ENCODE measurements at regions not wholly inside any gene's neighbourhood (a gene's known extent, or its start where the extent isn't known, plus 50 kb on each side); places are given as distances from the start of the nearest gene placed in this dataset.

DNA sequence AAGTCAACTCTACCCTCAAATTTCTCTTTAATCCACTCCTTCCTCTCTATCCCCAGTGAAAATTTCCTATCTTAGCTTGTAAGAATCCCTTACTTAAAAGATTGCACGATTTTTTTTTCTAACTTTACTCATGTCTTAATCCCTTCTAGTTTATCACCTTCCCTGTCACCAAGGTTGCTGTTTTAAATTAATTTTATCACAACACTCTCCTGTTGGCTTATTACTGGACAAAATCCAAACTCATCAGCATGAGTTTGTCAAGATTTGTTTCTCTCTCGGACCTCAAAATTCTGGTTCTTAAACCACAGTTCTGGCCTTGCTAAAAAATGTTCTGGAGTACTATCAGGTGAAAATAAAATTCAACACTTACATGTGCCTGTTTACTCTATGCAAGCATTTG, 959.1 kb upstream of the SLC10A2 start:
- H3K36me3 Mint-ChIP-seq (ENCODE audit: low read depth): no peaks in the 10 kb centered on the region
- no peaks in the 10 kb centered on the region for H3K27me3 Mint-ChIP-seq (ENCODE audit: low read depth)
- no peak for DNase-seq
- POLR2A ChIA-PET: no interaction called here
- H3K27ac Mint-ChIP-seq: no peak overlapping the region
- ATAC-seq: no peak
- peaks cover 4% of the 10 kb centered on the region for H3K9me3 Mint-ChIP-seq (ENCODE audit: insufficient read depth)
- H3K4me1 Mint-ChIP-seq (ENCODE audit: low read depth): no peaks in the 10 kb centered on the region
- CTCF ChIA-PET: no interaction called here
- H3K4me3 Mint-ChIP-seq: no peak overlapping the region

DNA sequence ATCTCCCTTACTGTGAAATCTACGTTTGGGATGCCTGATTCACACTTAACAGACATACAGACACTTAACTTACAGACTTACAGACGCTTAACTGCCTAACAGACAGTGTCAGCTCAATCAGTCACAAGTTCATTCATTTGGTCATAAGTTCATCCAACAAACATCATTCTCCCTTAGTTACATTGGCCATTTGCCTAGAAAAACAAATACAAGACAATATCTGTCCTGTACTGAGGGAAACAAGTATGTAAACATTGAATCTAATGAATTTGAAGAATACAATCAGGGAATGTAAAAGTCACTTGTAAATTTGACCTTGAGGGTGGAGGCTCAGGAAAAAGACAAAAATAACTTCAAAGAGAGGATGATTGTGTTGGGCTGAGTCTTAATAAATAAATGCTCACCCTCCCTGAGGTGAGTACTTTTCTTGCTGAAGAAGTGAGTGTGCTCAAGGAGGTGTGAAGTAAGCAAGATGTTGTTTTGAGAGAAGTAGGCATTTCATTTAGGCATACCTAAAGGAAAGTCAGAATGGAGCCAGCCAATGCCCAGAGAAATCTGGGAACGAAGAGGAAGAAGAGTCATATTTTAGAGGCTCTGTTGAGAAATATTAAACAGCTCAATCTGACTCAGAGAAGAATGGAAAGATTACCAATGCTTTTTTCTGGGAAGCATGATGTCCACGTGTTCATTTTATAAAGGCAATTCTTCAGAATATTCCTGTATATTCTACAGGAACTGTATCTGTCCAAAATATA, 958.4 kb upstream of the SLC10A2 start:
- H3K9me3 Mint-ChIP-seq (ENCODE audit: insufficient read depth): peaks cover 4% of the 10 kb centered on the region
- CTCF ChIA-PET: no interaction called here
- H3K36me3 Mint-ChIP-seq (ENCODE audit: low read depth): no peaks in the 10 kb centered on the region
- POLR2A ChIA-PET: no interaction called here
- no peaks in the 10 kb centered on the region for H3K27me3 Mint-ChIP-seq (ENCODE audit: low read depth)
- ATAC-seq (no peak), DNase-seq (no peak)
- H3K27ac Mint-ChIP-seq: no peak overlapping the region
- H3K4me3 Mint-ChIP-seq: no peak overlapping the region
- H3K4me1 Mint-ChIP-seq (ENCODE audit: low read depth): no peaks in the 10 kb centered on the region

- H3K9me3 Mint-ChIP-seq (ENCODE audit: insufficient read depth): peaks cover 8% of the 10 kb centered on the region
- H3K4me3 Mint-ChIP-seq: no peak overlapping the region
- CTCF ChIA-PET: no interaction called here
- no peak overlapping the region for H3K27ac Mint-ChIP-seq
- H3K27me3 Mint-ChIP-seq (ENCODE audit: low read depth): no peaks in the 10 kb centered on the region
- no peaks in the 10 kb centered on the region for H3K36me3 Mint-ChIP-seq (ENCODE audit: low read depth)
- DNase-seq (no peak), ATAC-seq (no peak)
- POLR2A ChIA-PET: no interaction called here
- H3K4me1 Mint-ChIP-seq (ENCODE audit: low read depth): no peaks in the 10 kb centered on the region
These were observed 955.7 kb upstream of the SLC10A2 start for GRCh38 chr13:104021806-104022397.

DNA sequence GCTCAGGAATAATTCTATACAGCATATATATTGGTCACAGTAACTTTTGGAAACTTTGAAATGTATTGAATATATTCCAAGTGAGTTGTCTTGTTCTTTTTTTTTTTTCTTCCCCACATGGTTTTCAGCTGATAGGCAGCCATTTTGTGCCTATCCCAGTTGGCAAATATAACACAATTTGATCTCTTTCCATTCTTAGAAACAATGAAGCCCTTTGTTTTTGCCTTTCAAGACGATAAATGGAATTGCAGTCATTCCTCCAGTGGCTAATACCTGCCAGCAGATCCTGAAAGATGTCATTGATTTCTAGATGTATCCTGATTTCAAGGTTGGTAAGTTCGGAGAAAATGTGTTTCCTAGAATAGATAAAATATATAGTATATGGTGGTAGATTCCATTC, 951.1 kb upstream of the SLC10A2 start:
- H3K36me3 Mint-ChIP-seq (ENCODE audit: low read depth): no peaks in the 10 kb centered on the region
- ChIA-PET POLR2A (no interaction called here), CTCF (no interaction called here)
- no peaks in the 10 kb centered on the region for H3K4me1 Mint-ChIP-seq (ENCODE audit: low read depth)
- DNase-seq (no peak), ATAC-seq (no peak)
- H3K4me3 Mint-ChIP-seq: no peak overlapping the region
- no peak overlapping the region for H3K27ac Mint-ChIP-seq
- H3K27me3 Mint-ChIP-seq (ENCODE audit: low read depth): no peaks in the 10 kb centered on the region
- H3K9me3 Mint-ChIP-seq (ENCODE audit: insufficient read depth): peaks cover 8% of the 10 kb centered on the region

DNA sequence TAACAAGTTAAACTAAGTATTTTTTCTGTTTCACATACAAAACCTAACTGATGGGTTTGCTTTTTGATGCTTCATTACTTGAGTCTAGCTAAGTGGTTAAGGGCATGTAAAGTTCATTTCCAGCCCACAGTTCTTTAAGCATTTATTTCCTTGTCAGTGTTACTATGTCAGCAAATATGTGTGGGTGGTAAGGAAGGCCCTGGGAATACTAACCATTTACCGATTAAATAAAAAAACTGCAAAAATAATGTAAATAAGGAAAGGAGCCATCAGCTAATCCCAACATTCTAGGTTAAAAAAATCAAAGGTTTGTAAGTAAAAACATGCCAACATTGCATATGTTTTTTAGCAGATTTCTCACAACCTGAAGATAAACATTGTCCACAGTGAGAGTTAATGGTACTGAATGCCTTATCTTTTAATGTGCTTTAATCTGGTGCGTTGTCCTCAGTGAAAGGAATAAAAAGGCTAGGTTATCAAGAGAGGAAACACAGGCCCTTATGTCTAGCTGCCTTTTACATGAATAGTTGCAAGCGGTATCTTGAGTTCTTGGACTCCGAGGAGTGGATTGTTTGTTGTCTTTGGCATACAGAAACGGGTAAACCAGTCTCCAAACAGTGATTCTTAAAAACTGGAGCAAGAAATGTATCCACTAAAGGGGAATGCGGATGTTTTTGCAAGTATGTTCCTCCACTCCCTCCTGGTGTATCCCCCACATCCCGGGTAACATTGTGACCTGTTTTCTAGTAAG, 949.6 kb upstream of the SLC10A2 start:
- no peaks in the 10 kb centered on the region for H3K36me3 Mint-ChIP-seq (ENCODE audit: low read depth)
- no peak overlapping the region for H3K27ac Mint-ChIP-seq
- ChIA-PET CTCF (no interaction called here), POLR2A (no interaction called here)
- DNase-seq: no peak
- peaks cover 8% of the 10 kb centered on the region for H3K9me3 Mint-ChIP-seq (ENCODE audit: insufficient read depth)
- H3K4me1 Mint-ChIP-seq (ENCODE audit: low read depth): no peaks in the 10 kb centered on the region
- ATAC-seq: no peak
- H3K4me3 Mint-ChIP-seq: no peak overlapping the region
- H3K27me3 Mint-ChIP-seq (ENCODE audit: low read depth): no peaks in the 10 kb centered on the region

- Mint-ChIP-seq H3K36me3 (ENCODE audit: low read depth) (no peaks in the 10 kb centered on the region), H3K4me1 (ENCODE audit: low read depth) (no peaks in the 10 kb centered on the region), H3K9me3 (ENCODE audit: insufficient read depth) (peaks cover 8% of the 10 kb centered on the region), H3K4me3 (no peak overlapping the region), H3K27ac (no peak overlapping the region), H3K27me3 (ENCODE audit: low read depth) (no peaks in the 10 kb centered on the region)
- DNase-seq (no peak), ATAC-seq (no peak)
- ChIA-PET POLR2A (no interaction called here), CTCF (no interaction called here)
These were observed 948.8 kb upstream of the SLC10A2 start for GRCh38 chr13:104014803-104015645.

GRCh38 chr13:104011505-104012241, 945.5 kb upstream of the SLC10A2 start:
- ATAC-seq: no peak
- Mint-ChIP-seq H3K4me1 (ENCODE audit: low read depth) (no peaks in the 10 kb centered on the region), H3K27ac (no peak overlapping the region), H3K36me3 (ENCODE audit: low read depth) (no peaks in the 10 kb centered on the region), H3K9me3 (ENCODE audit: insufficient read depth) (peaks cover 4% of the 10 kb centered on the region), H3K4me3 (no peak overlapping the region), H3K27me3 (ENCODE audit: low read depth) (no peaks in the 10 kb centered on the region)
- ChIA-PET POLR2A (no interaction called here), CTCF (no interaction called here)
- DNase-seq: no peak

DNA sequence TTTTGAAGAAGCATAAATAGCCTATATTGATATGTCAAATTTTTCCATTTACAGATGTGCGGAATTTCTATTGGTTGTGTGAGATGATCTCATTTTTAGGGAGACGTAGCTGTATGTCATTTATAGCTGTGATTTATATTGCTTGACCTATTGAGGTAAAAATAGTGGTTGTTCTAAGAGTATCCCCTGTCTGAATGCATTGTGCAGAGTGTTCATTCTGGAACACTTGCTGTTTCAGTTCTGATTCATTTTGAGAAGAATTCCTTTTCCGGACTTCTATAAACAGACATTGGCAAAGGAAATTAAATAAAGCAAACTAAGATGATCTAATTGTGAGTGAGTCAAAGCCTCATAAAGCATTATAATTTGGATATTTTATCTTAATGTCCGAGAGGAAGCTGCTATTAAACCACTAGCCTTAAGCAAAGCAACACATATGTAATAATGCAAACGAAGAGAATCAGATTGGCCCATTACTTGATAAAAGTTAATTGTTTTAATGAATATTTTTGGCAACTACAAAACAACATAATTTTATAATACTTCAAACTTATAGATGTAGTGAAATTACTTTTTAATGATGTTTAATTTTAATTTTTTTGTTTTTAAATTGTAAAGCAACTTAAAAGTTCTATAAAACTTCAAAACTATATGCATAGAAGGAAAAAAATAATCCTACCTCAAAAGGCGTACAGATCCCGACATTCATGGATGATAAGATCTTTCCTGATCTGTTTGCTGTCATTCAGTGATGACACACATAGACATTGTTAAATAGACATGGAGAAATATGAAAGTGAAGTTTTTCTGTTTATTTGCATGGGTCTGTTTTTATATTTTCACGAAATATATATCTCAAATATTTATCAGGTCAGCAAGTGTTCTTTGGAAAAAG, 942.6 kb upstream of the SLC10A2 start:
- Mint-ChIP-seq H3K27ac (no peak overlapping the region), H3K4me1 (ENCODE audit: low read depth) (no peaks in the 10 kb centered on the region), H3K4me3 (no peak overlapping the region), H3K9me3 (ENCODE audit: insufficient read depth) (no peaks in the 10 kb centered on the region), H3K36me3 (ENCODE audit: low read depth) (no peaks in the 10 kb centered on the region), H3K27me3 (ENCODE audit: low read depth) (no peaks in the 10 kb centered on the region)
- DNase-seq (no peak), ATAC-seq (no peak)
- CTCF ChIA-PET: no interaction called here
- POLR2A ChIA-PET: no interaction called here

DNA sequence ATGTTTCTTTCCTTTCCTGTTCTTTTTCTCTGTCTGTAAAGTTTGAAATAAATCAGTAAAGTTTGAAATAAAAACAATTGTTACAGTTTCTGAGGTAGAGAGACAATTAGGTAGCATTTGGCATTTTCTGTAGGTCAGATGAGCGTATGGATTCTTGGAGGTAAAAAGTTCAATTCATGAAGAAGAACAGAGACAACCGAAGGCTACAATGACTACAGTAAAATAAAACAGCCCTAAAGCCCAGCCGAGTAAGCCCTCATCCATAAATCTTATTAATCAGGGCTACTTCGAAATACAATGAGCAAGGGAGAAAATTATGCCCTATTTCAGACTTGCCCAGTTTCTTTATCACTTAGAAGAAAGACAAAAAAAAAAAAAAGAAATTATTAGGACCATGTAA, 941.9 kb upstream of the SLC10A2 start:
- CTCF ChIA-PET: no interaction called here
- H3K4me3 Mint-ChIP-seq: no peak overlapping the region

GRCh38 chr13:104006625-104007075, 940.4 kb upstream of the SLC10A2 start:
- DNase-seq: no peak
- Mint-ChIP-seq H3K4me1 (ENCODE audit: low read depth) (no peaks in the 10 kb centered on the region), H3K9me3 (ENCODE audit: insufficient read depth) (no peaks in the 10 kb centered on the region), H3K36me3 (ENCODE audit: low read depth) (no peaks in the 10 kb centered on the region), H3K4me3 (no peak overlapping the region), H3K27me3 (ENCODE audit: low read depth) (no peaks in the 10 kb centered on the region), H3K27ac (no peak overlapping the region)
- POLR2A ChIA-PET: interaction anchor here (0.6 kb wide), 1 partner anchor 241 kb away, joined by 3 read pairs; no protein-coding TSS in a partner anchor
- ATAC-seq: no peak
- CTCF ChIA-PET: no interaction called here

More for the DNA sequence above, 941.9 kb upstream of the SLC10A2 start:
- ATAC-seq: no peak
- no peak for DNase-seq
- Mint-ChIP-seq H3K36me3 (ENCODE audit: low read depth) (no peaks in the 10 kb centered on the region), H3K27me3 (ENCODE audit: low read depth) (no peaks in the 10 kb centered on the region), H3K4me1 (ENCODE audit: low read depth) (no peaks in the 10 kb centered on the region), H3K9me3 (ENCODE audit: insufficient read depth) (no peaks in the 10 kb centered on the region), H3K27ac (no peak overlapping the region)
- POLR2A ChIA-PET: no interaction called here

- Mint-ChIP-seq H3K27me3 (ENCODE audit: low read depth) (no peaks in the 10 kb centered on the region), H3K27ac (no peak overlapping the region), H3K4me1 (ENCODE audit: low read depth) (no peaks in the 10 kb centered on the region), H3K36me3 (ENCODE audit: low read depth) (no peaks in the 10 kb centered on the region), H3K9me3 (ENCODE audit: insufficient read depth) (no peaks in the 10 kb centered on the region), H3K4me3 (no peak overlapping the region)
- CTCF ChIA-PET: no interaction called here
- no peak for ATAC-seq
- DNase-seq: no peak
- POLR2A ChIA-PET: no interaction called here
These were observed 938.4 kb upstream of the SLC10A2 start for GRCh38 chr13:104004572-104004971.
